H1 (cell line): ENCODE measurements at regions not wholly inside any gene's neighbourhood (a gene's known extent, or its start where the extent isn't known, plus 50 kb on each side); places are given as distances from the start of the nearest gene placed in this dataset.
"Not testable (repeated sequence)": the region's sequence is repeated elsewhere in the genome, so short reads cannot be mapped to it uniquely, and the experiment has no call there.

Experiments used
- CTCF ChIA-PET: fragments of 300-600 bp; sonication (Branson Sonifier 250); formaldehyde crosslinking; loops from one replicate; lab custom pipeline; 2021; ENCODE audit not compliant: partially characterized antibody; lab: Charles Lee
- POLR2A ChIA-PET: fragments of 300-600 bp; sonication (Branson Sonifier 250); formaldehyde crosslinking; loops from one replicate; lab custom pipeline; 2021; ENCODE audit warnings: inconsistent platforms; ENCODE audit not compliant: partially characterized antibody; lab: Charles Lee
- DNase-seq, 2 experiments: peaks; one replicate each; pipeline versions ENCODE4 v3.0.0 to v3.0.0-alpha.2; 2010 to 2022; ENCODE audit warnings: low spot score in 2 of 2, low read depth in 1 of 2, mixed read lengths in 1 of 2
- FAIRE-seq: peaks from 2 replicates; lab custom pipeline; 2011; peaks lifted over from hg19 to GRCh38; lab: Jason Lieb, UNC
- H2AFZ ChIP-seq: 2 replicates; pipeline ENCODE4 v1.8.1; 2012; ENCODE audit warnings: low read length, inconsistent platforms
- H2AK5ac ChIP-seq: 2 replicates; pipeline ENCODE4 v1.6.1; 2013; ENCODE audit warnings: low read depth, low read length
- H2BK120ac ChIP-seq: replicated peaks from 2 replicates; pipeline ENCODE3; 2013; ENCODE audit warnings: low read depth, low read length, inconsistent platforms
- H2BK12ac ChIP-seq: 2 replicates; pipeline ENCODE4 v1.6.1; 2013; ENCODE audit warnings: low read depth, low read length
- H2BK15ac ChIP-seq: 2 replicates; pipeline ENCODE4 v1.6.1; 2013; ENCODE audit warnings: low read length
- H2BK20ac ChIP-seq: 2 replicates; pipeline ENCODE4 v1.6.1; 2013; ENCODE audit warnings: low read length
- H2BK5ac ChIP-seq: 2 replicates; pipeline ENCODE4 v1.6.1; 2013; ENCODE audit warnings: low read depth, low read length
- H3K14ac ChIP-seq: 2 replicates; pipeline ENCODE4 v1.6.1; 2013; ENCODE audit warnings: inconsistent platforms; ENCODE audit not compliant: insufficient read length
- H3K18ac ChIP-seq: 2 replicates; pipeline ENCODE4 v1.6.1; 2013; ENCODE audit warnings: low read length; ENCODE audit errors: extremely low read depth
- H3K23ac ChIP-seq: 2 replicates; pipeline ENCODE4 v1.6.1; 2013; ENCODE audit warnings: inconsistent platforms; ENCODE audit not compliant: insufficient read length
- H3K23me2 ChIP-seq: 2 replicates; pipeline ENCODE4 v1.6.1; 2013; ENCODE audit warnings: low read depth, low read length
- H3K27ac ChIP-seq: 2 replicates; pipeline ENCODE4 v1.6.1; 2011; ENCODE audit warnings: low read depth, low read length, inconsistent platforms
- H3K27me3 ChIP-seq, 4 experiments: replicated peaks in 1 of 4; 1 replicate in 1 of 4; 2 replicates in 3 of 4; pipeline versions ENCODE4 v1.6.1 to v1.8.1; 2011 to 2013; ENCODE audit warnings: low read length in 3 of 4, mild to moderate bottlenecking in 3 of 4, inconsistent platforms in 2 of 4, mixed read lengths in 2 of 4, moderate library complexity in 1 of 4; ENCODE audit not compliant: control insufficient read depth in 3 of 4, insufficient read depth in 3 of 4; ENCODE audit errors: extremely low read depth in 1 of 4
- H3K36me3 ChIP-seq, 4 experiments: 2 replicates each; pipeline versions ENCODE4 v1.6.1 to v1.8.1; 2011 to 2013; ENCODE audit warnings: mild to moderate bottlenecking in 4 of 4, low read length in 3 of 4, moderate library complexity in 2 of 4, control low read depth in 1 of 4, inconsistent platforms in 1 of 4; ENCODE audit not compliant: insufficient read depth in 4 of 4, control insufficient read depth in 2 of 4
- H3K4ac ChIP-seq: replicated peaks from 2 replicates; pipeline ENCODE3; 2013; ENCODE audit warnings: low read length, low read depth, mixed read lengths, inconsistent platforms; ENCODE audit not compliant: insufficient read length
- H3K4me1 ChIP-seq, 4 experiments: replicated peaks in 1 of 4; 1 replicate in 1 of 4; 2 replicates in 3 of 4; pipeline versions ENCODE4 v1.6.1 to v1.8.1; 2011 to 2013; ENCODE audit warnings: low read length in 3 of 4, inconsistent platforms in 2 of 4, mixed read lengths in 1 of 4; ENCODE audit not compliant: insufficient read depth in 4 of 4, control insufficient read depth in 3 of 4
- H3K4me2 ChIP-seq, 2 experiments: 2 replicates each; pipeline versions ENCODE4 v1.6.1 to v1.8.1; 2011 to 2013; ENCODE audit warnings: low read depth in 2 of 2, low read length in 2 of 2, control low read depth in 1 of 2, inconsistent platforms in 1 of 2, mild to moderate bottlenecking in 1 of 2; ENCODE audit not compliant: insufficient read depth in 1 of 2
- H3K4me3 ChIP-seq, 4 experiments: fragments of 200-600, 300-600 bp in 1 of 4; sonication (generic), shearing (Covaris generic), sonication (Bioruptor Twin) in 1 of 4; 2 replicates each; pipeline versions ENCODE4 v1.5.1 to v1.8.1; 2011 to 2016; ENCODE audit warnings: low read length in 4 of 4, low read depth in 3 of 4, control low read depth in 2 of 4, inconsistent platforms in 2 of 4, mild to moderate bottlenecking in 2 of 4, mixed read lengths in 1 of 4, moderate library complexity in 1 of 4; ENCODE audit not compliant: insufficient read depth in 2 of 4; ENCODE audit errors: extremely low read depth in 1 of 4
- H3K56ac ChIP-seq: replicated peaks from 2 replicates; pipeline ENCODE3; 2013; ENCODE audit warnings: low read depth, mild to moderate bottlenecking, mixed read lengths, low read length, inconsistent platforms; ENCODE audit not compliant: insufficient read length
- H3K79me1 ChIP-seq: 2 replicates; pipeline ENCODE4 v1.6.1; 2013; ENCODE audit warnings: low read depth, low read length, control low read depth
- H3K79me2 ChIP-seq, 2 experiments: 2 replicates each; pipeline versions ENCODE4 v1.6.1 to v1.8.1; 2012 to 2013; ENCODE audit warnings: low read length in 2 of 2, mild to moderate bottlenecking in 2 of 2, inconsistent platforms in 1 of 2; ENCODE audit not compliant: insufficient read depth in 2 of 2, control insufficient read depth in 1 of 2
- H3K9ac ChIP-seq, 4 experiments: replicated peaks in 1 of 4; 1 replicate in 1 of 4; 2 replicates in 3 of 4; pipeline versions ENCODE4 v1.6.1 to v1.8.1; 2011 to 2013; ENCODE audit warnings: low read depth in 3 of 4, low read length in 3 of 4, control low read depth in 2 of 4, mild to moderate bottlenecking in 2 of 4, moderate library complexity in 2 of 4, inconsistent platforms in 1 of 4; ENCODE audit errors: extremely low read depth in 1 of 4
- H3K9me3 ChIP-seq, 2 experiments: 2 replicates each; pipeline versions ENCODE4 v1.6.1 to v1.8.1; 2012 to 2013; ENCODE audit warnings: mild to moderate bottlenecking in 2 of 2, moderate library complexity in 2 of 2, control low read depth in 1 of 2, inconsistent platforms in 1 of 2, low read depth in 1 of 2, low read length in 1 of 2, mixed read lengths in 1 of 2; ENCODE audit not compliant: insufficient read depth in 2 of 2
- H4K20me1 ChIP-seq, 2 experiments: replicated peaks in 1 of 2; 2 replicates each; pipeline versions ENCODE3 to v1.8.1; 2011 to 2013; ENCODE audit warnings: inconsistent platforms in 2 of 2, low read length in 2 of 2, mild to moderate bottlenecking in 1 of 2; ENCODE audit not compliant: insufficient read depth in 2 of 2, control insufficient read depth in 1 of 2
- H4K5ac ChIP-seq: 2 replicates; pipeline ENCODE4 v1.6.1; 2013; ENCODE audit warnings: low read length, low read depth, mixed read lengths, inconsistent platforms; ENCODE audit not compliant: insufficient read length
- H4K8ac ChIP-seq: 2 replicates; pipeline ENCODE4 v1.8.0; 2013; ENCODE audit warnings: mild to moderate bottlenecking, moderate library complexity, low read length, inconsistent platforms; ENCODE audit not compliant: insufficient read depth; ENCODE audit errors: extremely low read depth
- H4K91ac ChIP-seq: replicated peaks from 2 replicates; pipeline ENCODE3; 2013; ENCODE audit warnings: low read length, mixed read lengths, inconsistent platforms; ENCODE audit not compliant: insufficient read length
- WGBS, 2 experiments: shearing (Covaris generic) in 1 of 2; methylation state at CpG; one replicate each; pipeline versions ENCODE4 v1.1.6 to v1.1.7; 2013 to 2015; ENCODE audit warnings: low lambda C conversion rate in 2 of 2, mixed read lengths in 2 of 2, inconsistent platforms in 1 of 2, low coverage in 1 of 2, missing lambda C conversion rate in 1 of 2; ENCODE audit not compliant: insufficient replicate concordance in 2 of 2, insufficient coverage in 1 of 2, insufficient read length in 1 of 2; ENCODE audit errors: extremely low coverage in 1 of 2, missing lambda C conversion rate in 1 of 2; 5-methylcytosine and 5-hydroxymethylcytosine counted together

GRCh38 chr3:106486945-106487639 is 618.3 kb upstream of the CBLB start:
- DNase-seq, FAIRE-seq, H3K79me1 ChIP-seq, H3K4me3 ChIP-seq, H3K18ac ChIP-seq, H2AK5ac ChIP-seq, H3K27ac ChIP-seq, H2BK120ac ChIP-seq, H3K56ac ChIP-seq, H3K9ac ChIP-seq, H3K9me3 ChIP-seq, H2BK5ac ChIP-seq, H2AFZ ChIP-seq, H3K27me3 ChIP-seq, H3K4me2 ChIP-seq, H3K23me2 ChIP-seq, H3K14ac ChIP-seq, H4K5ac ChIP-seq, H3K23ac ChIP-seq, H3K36me3 ChIP-seq, H2BK15ac ChIP-seq, H4K20me1 ChIP-seq, H4K8ac ChIP-seq, H2BK20ac ChIP-seq, POLR2A ChIA-PET, H4K91ac ChIP-seq, H3K4ac ChIP-seq, H3K79me2 ChIP-seq, H3K4me1 ChIP-seq, H2BK12ac ChIP-seq: not testable (repeated sequence)
- CTCF ChIA-PET: interaction anchor here (0.6 kb wide), 1 partner anchor 630 kb away, joined by 3 read pairs; no protein-coding TSS in a partner anchor
- WGBS, 2 experiments: 95% methylated on average over 17 of the region's 19 CpGs; no CpG with 5 or more reads in 1 of the 2 experiments
